ENCODE measurements at regions not wholly inside any gene's neighbourhood (a gene's known extent, or its start where the extent isn't known, plus 50 kb on each side); places are given as distances from the start of the nearest gene placed in this dataset.
"Not testable (repeated sequence)": the region's sequence is repeated elsewhere in the genome, so short reads cannot be mapped to it uniquely, and the experiment has no call there.

DNA sequence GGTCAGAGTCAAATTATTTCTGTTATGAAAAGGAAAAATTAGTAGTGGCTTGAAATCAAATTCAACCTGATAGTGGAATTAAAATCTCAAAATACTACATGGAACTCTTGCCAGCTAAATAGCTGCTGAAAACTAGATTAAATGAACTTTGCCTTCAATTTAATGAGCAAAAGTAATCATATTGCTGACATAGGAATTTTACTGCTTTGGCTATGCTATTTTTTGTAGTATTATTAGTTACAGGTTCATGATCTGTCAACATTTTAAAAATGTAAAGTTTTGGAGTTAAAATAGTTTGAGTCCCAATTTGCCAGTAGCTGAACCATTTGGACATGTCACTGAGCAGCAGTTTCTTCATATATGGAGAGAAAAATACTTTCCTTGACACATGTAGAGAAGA, 81.4 kb downstream of the RERGL start:
- DNase-seq = no peak

DNA sequence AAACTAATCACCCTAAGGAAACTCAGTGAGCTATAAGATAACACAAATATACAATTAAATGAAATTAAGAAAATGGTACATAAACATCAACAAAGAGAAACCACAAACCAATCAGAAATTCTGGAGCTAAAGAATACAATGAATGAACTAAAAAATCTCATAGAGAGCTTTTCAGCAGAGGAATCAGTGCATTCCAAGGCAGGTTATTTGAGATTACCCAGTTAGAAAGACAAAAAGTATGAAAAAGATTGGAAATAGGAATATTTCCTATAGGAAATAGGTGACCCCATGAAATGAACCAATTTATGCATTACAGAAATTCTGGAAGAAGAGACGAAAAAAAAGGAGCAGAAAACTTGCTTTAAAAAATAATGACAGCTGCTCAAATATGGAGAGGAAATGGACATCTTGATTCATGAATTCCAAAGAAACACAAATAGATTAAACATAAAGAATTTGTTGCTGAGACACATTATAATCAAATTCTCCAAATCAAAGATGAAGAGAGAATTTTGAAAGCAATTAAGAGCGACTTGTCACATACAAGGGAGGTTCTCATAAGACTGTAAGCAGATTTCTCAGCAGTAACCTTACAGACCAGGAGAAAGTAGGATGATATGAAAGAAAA, 90.7 kb downstream of the RERGL start:
- DNase-seq = no peak

DNA sequence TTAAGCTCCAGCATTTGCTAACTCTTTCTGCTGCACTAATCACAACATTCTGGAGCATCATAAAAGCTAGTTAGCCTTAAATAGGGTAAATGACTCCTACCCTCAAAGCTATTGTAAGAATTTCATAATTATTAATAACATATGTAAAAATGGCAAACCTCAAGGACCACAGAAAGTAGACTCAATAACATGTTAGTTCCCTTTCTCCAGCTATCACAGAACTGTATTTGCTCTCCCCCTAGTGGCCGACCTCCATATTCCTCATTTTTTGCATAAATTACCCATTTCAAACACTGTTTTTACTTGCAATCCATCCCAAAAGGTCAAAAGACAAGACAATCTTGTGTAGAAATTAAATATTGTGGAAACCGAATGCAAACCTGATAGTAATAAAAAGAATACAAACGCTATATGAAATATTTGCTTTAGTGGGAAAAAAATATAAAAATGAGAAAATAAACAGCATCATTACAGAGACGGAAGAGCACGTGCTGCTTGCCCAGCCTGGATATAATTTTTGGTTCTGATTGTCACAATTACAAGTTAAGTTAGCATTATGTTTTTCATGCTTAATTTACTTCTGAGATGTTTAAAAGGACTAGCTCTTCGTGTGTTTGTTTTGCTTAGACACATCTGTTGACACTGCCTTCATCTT, 97.9 kb downstream of the RERGL start:
- DNase-seq = peak; percentile 57

DNA sequence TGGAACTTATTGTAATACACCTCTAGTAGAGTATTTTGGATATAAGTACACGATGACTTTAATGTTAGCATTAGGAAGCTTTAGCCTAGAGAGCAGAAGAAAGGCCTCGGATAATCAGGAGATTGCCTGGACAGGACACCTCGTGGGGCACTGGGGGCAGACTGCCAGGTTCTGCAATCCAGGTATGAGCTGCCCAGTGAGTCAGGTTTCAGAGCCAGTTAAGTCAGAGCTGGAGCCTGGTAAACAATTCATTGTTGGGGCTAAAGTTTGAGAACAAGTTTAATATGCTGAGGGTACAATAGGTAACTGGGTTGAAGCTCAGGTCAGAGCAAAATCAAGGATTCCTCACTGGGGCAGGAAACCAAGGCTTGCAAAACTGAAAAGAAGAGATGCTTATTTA, 107.4 kb downstream of the RERGL start:
- no peak for DNase-seq

DNA sequence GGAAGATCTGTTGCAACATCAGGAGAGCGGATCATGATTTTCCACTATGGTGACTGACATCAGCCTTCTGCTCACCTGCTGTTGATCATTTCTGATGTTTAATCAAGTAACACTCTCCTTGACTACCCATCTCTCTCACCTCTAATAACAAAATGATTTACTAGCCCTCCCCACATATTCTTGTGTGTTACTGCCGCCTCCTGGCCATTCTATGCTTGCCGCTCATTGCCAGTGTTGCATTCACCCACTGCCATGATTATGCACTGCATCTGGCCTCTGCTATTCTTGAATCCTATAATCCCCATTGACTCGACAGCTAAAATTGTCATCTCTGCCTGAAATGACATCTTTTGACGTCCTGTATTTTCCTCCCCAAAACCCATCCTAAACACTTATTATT, 113.8 kb downstream of the RERGL start:
- DNase-seq = no peak

DNA sequence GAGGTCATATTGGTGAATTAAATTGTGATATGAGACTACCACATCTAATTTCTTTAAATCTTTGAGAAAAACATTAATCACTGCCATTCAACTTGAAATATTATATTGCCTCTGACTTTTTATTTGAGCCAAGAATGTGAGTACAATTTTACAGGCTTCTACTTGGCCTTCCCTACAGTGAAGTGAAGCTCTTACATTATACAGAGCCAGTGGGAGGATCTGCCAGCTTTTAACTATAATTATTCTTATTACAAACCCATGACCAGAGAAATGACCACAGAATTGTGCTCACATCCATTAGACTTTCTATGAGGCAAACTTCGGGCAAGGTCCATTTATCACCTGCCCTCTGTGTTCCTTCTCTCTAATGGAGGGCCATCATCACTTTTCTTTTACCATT, 114.2 kb downstream of the RERGL start:
- DNase-seq = no peak

DNA sequence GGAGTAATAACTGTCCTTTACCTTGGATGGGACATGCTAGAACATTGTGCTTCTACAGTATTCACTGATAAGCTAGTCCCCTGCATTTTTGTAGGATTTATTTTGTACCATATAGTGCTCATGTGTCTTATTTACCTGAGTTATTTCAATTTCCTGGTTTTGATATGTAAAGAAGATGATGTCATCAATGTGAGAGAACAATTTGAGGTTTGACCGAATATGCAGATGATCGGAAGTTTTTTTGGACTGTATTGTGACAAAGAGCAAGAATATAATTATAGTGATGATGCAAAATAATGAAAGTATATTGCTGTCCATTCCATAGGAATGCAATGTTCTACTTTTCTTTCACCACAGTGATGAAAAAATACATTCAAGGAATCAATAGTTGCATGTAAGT, 114.8 kb downstream of the RERGL start:
- DNase-seq = no peak

DNA sequence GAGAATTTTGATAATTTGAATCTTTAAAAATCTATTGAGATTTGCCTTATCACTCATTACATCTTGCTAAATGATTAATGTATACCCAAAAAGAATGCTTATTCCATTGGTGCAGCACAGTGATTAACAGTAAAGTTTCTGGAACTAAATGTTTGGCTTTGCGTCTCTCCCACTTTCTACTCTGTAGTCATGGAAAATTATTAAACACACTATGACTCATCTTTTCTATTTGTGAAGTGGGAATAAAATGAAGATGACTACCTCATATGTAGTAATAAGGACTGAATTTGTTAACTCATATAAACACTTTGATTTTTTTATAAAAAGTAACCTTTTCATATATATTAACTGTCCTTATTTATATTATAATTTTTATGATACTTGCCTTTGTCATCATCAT, 118.1 kb downstream of the RERGL start:
- no peak for DNase-seq

DNA sequence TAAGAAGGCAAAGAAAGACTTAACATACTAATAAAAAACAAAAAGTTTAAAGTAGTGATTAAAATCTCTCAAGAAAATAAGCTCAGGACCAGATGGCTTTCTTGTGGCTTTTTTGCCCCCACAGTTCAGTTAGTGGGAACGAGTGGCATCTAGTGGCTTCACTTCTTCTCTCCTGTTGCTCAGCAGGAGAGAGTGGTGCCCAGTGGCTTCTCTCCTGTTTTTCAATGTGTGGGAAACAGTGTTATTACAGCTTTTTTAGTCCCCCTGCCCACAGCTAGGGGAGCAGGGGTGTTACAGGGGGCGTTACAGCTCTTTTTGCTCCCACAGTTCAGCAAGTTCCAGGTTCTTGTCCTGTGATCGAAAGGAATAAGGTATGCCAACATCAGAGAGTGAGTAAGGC, 135.2 kb downstream of the RERGL start:
- peak; percentile 1 for DNase-seq

DNA sequence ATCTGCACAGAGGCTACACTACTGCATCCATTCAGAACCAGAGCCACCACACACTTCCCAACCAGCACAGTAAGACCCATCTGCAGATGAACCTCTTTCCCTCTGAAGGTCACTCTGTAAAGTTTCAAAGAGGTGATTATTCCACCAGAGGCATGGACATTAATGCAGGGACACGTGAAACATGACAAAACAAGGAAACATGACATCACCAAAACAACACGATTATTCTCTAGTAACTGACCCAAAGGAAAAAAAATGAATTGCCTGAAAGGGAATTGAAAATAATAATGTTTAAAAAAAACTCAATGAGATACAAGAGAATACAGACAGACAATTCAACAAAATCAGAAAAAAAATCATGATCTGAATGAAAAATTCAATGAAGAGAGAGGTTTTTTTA, 139.1 kb downstream of the RERGL start:
- DNase-seq = no peak

DNA sequence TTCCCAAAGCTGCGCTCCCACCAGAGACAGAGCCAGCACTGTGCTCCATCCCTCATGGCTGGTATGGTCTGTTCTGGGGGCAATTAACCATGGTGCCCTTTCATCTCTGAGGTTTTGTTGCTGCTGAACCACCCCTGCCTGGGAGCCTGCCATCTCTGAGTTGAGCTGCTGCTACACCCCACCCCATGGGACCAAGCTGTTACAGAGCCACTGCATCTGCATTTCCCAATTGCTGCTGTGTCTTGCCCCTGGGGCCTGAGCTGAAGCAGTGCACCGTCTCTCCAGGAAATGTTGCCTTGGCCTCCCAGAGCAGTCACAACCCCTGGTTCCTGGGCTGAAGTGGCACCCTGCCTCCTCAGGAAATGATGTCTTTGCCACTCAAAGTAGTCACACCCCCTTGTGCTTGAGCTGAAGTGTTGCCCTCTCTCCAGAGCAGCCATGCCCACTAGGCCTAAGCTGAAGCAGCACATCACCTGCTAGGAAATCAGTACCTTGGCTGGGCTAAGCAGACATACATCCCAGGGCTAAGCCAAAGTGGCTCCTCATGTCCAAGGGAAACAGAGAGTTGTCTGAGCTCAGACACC, 140.3 kb downstream of the RERGL start:
- no peak for DNase-seq

DNA sequence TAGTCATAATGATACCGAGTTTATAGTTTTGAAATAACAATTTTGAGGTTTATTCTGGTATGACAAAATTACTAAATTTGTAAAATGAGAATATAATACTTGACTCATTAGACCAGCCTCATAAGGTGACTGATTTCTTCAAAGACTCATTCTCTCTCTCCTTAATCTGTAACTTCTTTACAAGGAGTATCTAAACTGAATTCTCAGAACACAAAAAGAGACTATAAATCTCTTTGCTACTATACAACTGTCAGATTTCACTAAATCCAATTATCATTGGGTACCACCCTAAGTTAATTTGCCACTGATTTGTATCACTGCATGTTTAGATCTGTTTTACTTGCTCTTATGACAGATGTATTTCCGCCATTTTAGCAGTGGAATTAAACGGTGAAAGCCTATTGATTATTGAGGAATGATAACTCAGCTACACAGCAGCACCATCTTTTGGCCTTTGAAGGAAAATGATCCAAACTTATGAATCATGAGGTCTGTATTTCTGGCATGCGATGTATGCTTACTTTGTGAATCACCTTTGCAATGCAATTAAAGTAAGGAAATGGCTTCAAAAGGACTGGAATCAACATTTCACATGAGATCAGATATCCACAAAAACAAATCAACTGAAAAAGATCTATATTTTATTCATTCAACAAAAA, 161.2 kb downstream of the RERGL start:
- DNase-seq = peak; percentile 83

DNA sequence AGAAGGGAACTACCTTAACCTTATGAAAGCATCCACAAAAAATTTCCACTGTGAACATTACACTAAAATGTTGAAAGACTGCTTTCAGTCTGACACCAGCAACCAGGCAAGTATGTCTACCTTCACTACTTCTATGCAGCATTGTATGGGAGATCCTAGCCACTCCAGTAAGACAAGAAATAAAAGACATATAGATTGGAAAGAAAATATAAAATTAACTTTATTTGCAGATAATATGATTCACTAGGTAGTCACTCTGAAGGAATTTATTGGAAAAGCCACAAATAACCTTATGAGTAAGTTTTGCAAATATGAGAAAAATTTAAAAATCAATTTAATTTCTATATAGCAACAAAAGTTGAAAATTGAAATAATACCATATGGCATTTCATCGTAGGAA, 172.0 kb downstream of the RERGL start:
- DNase-seq = peak; percentile 12

DNA sequence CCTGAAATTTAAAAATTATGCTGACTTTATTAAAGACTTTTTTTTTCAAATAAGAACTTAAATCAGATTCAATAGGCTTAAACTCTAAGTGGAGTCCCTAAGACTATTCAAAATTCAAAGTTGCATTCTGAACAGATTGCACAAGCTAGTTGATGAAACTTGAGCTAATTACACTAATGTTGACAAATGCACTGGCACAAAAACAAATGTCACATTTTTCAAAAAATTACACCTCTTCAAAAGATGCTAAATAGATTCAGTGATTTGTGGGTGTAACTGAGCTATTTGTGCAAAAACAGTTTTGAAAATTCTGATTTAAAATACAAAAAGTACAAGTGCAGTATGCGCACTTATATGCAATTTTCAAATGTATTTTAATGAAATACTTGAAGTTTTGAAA, 205.4 kb downstream of the RERGL start:
- no peak for DNase-seq

DNA sequence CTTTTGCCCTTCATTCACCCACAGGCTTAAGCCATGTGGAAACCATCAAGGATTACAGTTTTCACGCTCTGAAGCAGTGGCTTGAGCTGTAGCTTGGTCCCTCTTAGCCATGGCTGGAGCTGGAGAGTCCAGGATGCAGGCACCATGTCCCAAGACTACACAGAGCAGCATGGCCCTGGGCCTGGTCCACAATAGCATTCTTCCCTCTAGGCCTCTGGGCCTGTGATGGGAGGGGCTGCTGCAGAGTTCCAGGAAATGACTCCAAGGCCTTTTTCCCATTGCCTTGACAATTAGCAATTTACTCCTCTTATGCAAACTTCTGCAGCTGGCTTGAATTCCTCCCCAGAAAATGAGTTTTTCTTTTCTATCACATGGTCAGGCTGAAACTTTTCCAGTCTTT, 211.3 kb downstream of the RERGL start:
- DNase-seq = no peak

DNA sequence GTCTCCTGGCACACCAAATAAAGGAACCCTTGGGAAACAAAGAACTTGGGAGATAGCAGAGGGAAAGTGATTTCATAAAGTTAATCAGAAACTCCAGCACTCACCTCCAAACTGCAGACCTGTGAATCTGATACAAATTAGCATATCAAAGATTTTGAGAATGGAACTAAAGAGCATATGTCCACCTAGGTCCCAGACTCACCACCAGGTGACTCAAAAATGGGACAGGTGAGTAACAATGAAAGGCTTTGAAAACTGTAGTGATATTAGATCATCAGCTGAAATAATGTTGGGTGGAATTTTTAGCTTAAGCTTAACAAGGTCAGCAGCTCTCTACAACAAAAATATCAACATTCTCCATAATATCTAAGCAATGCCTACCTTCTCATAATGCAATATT, 214.8 kb downstream of the RERGL start:
- no peak for DNase-seq

DNA sequence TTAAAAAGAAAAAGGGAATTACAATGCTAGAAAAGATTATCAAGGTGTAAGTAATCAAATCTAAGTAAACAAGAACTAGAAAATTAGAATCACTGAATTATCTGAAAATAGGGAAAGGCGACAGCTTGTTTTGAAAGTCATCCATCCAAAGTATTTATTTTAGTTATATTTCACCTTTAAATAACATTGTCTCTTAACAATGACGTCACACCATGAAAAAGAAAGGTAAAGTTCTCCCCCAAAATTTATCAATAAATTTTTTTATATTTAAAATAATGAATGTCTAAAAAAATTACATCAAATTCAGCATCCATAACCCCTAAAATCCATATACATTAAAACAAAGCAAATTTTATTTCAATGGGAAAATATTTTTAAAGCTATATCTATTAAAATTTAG, 223.2 kb downstream of the RERGL start:
- no peak for DNase-seq

DNA sequence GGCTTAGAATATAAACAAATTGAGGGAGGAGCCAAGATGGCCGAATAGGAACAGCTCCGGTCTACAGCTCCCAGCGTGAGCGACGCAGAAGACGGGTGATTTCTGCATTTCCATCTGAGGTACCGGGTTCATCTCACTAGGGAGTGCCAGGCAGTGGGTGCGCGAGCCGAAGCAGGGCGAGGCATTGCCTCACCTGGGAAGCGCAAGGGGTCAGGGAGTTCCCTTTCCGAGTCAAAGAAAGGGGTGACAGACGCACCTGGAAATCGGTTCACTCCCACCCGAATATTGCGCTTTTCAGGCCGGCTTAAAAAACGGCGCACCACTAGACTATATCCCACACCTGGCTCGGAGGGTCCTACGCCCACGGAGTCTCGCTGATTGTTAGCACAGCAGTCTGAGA, 234.4 kb downstream of the RERGL start:
- not testable (repeated sequence) for DNase-seq

DNA sequence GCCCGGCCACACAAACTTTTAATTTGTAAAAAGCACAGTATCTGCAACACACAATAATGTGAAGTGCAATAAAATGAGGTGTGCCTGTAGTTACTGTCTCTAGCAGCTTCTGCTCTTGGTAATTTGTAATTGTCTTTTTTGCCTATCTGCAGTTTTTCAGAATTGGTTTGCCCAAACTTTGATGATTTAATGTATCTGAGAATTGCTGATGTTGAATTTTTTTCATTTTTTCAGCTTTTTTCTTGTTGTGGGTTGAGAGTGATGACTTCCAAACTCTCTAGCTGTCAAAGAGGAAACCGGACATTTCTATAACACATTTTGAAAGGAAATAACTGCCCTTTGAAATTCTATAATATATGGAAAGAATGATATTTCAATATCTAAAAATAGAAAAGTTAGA, 236.9 kb downstream of the RERGL start:
- DNase-seq = no peak

DNA sequence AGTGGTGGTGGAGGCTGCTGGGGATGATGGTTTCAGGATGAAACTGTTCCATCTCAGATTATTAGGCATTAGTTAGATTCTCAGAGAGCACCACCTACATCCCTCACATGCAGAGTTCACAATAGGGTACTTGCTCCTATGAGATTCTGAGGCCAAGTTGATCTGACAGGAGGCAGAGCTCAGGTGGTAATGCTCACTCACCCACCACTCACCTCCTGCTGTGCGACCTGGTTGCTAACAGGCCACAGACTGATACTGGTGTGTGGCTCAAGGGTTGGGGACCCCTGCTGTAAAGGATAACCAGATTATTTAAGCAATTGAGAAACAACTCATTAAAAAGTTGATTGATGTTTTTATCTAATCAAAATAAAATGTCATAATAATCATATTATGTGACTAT, 248.5 kb downstream of the RERGL start:
- no peak for DNase-seq

DNA sequence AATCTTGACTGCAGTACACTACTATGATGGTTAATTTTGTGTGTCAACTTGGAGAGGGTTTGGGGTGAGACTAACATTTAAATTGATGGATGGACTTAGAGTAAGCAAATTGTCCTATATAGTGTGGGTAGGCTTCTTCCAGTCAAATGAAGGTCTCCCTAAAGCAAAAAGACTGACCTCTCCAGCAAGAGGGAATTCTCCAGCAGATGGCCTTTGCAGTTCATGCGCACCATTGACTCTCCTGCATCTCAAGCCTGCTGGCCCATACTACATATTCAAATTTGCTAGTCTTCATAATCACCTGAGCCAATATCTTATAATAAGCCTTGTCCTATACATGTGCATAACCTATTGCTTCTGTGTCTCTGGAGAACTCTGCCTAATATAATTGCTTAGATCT, 260.2 kb downstream of the RERGL start:
- no peak for DNase-seq

DNA sequence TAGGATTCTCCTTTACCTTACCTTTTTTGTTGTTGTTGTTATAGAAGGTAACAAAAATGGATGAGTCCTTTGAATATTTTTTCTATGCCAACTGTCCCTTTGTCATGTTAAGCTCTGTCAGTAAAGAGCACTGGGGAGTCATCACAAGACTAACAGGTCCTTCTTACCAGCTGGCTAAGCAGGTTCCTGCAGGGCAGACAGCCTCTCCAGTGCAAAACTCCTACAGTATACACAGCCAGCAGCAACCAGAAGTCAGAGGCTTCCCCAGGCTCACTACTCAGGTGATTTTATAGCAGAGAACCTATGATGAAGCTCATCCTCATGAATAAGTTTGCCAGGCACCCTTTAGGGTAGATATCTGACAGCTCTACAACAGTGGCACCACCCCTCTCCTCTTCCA, 271.1 kb downstream of the RERGL start:
- DNase-seq = no peak

DNA sequence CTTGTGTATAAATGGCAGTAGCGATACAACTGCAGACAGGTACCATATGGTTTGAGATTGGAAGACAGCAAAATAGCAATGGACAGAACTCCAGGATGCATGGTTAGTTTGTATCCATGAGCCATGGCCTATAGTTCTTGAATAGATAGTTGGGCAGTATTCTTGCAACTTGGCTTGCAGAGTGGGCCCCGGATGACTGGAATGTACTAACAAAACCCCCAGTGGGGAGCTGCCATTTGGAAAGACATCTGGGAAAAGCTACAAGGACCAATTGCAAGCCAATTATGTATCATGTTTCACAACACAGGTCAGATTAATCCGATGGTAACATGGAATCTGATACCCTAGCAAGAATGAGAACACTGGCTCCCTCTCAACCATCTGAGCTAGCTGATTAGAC, 279.6 kb downstream of the RERGL start:
- no peak for DNase-seq

DNA sequence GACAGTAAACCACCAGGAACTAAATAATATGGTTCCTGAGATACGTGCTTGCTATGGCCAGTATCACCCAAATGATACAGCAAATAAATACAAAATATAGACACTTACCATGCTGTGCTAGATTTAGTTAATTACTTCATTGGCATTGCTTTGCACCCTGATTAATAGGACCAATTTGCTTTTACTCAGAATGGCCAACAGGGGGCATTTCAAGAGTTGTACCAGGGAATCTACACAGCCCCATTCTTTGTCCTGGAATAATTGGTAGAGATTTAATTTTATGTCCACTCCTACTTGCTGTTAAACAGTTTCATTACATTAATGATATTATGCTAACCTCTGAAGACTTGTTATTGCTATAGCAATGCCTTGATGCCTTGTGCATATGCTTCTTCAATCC, 280.8 kb downstream of the RERGL start:
- DNase-seq = no peak
